GDM1 (cell line): ENCODE measurements at regions not wholly inside any gene's neighbourhood (a gene's known extent, or its start where the extent isn't known, plus 50 kb on each side); places are given as distances from the start of the nearest gene placed in this dataset.

Source experiments
- DNase-seq: peaks from one replicate; lab custom pipeline; 2025; lab: John Stamatoyannopoulos, UW

GRCh38 chr1:4045397-4046010, 145.4 kb upstream of the C1orf174 start:
- DNase-seq, result no peak

- DNase-seq, result no peak
Observed at GRCh38 chr1:4046836-4047461, 146.9 kb upstream of the C1orf174 start.

GRCh38 chr1:4047666-4048065, 147.6 kb upstream of the C1orf174 start:
- DNase-seq, result no peak

- no peak for DNase-seq
Observed at GRCh38 chr1:4048076-4048475, 148.0 kb upstream of the C1orf174 start.

GRCh38 chr1:4048921-4049320, 148.8 kb upstream of the C1orf174 start:
- no peak for DNase-seq

- DNase-seq, result no peak
Observed at GRCh38 chr1:4050998-4051397, 150.9 kb upstream of the C1orf174 start.

GRCh38 chr1:4052657-4053056, 152.6 kb upstream of the C1orf174 start:
- no peak for DNase-seq

- DNase-seq, result no peak
Observed at GRCh38 chr1:4053160-4053748, 153.2 kb upstream of the C1orf174 start.

GRCh38 chr1:4053774-4054173, 153.7 kb upstream of the C1orf174 start:
- no peak for DNase-seq

GRCh38 chr1:4055294-4055967, 155.4 kb upstream of the C1orf174 start:
- DNase-seq, result no peak

- DNase-seq, result no peak
Observed at GRCh38 chr1:4056422-4056821, 156.3 kb upstream of the C1orf174 start.

- no peak for DNase-seq
Observed at GRCh38 chr1:4056989-4057388, 156.9 kb upstream of the C1orf174 start.

- DNase-seq, result no peak
Observed at GRCh38 chr1:4057603-4058002, 157.5 kb upstream of the C1orf174 start.

- no peak for DNase-seq
Observed at GRCh38 chr1:4058122-4058521, 158.1 kb upstream of the C1orf174 start.

GRCh38 chr1:4058706-4059105, 158.6 kb upstream of the C1orf174 start:
- no peak for DNase-seq

GRCh38 chr1:4059270-4059669, 159.2 kb upstream of the C1orf174 start:
- DNase-seq, result no peak

- no peak for DNase-seq
Observed at GRCh38 chr1:4060850-4061249, 160.8 kb upstream of the C1orf174 start.

- DNase-seq, result no peak
Observed at GRCh38 chr1:4061521-4062031, 161.5 kb upstream of the C1orf174 start.

GRCh38 chr1:4062041-4062440, 162.0 kb upstream of the C1orf174 start:
- DNase-seq, result no peak

- DNase-seq, result no peak
Observed at GRCh38 chr1:4062560-4062959, 162.5 kb upstream of the C1orf174 start.

GRCh38 chr1:4062992-4063391, 162.9 kb upstream of the C1orf174 start:
- DNase-seq, result no peak

- no peak for DNase-seq
Observed at GRCh38 chr1:4063516-4063915, 163.4 kb upstream of the C1orf174 start.
